GM19351 (cell line): ENCODE measurements at regions not wholly inside any gene's neighbourhood (a gene's known extent, or its start where the extent isn't known, plus 50 kb on each side); places are given as distances from the start of the nearest gene placed in this dataset.

Source experiments
- ATAC-seq: cut with Tn5 transposase; IDR thresholded peaks from one replicate; pipeline ENCODE4 v1.9.1; 2021; ENCODE audit warnings: mild to moderate bottlenecking, moderate library complexity; ENCODE audit not compliant: unreplicated experiment

- ATAC-seq, result peak; percentile 59
Observed at GRCh38 chr9:79000230-79001002, 571.3 kb upstream of the TLE4 start.

GRCh38 chr9:79001012-79001411 is 570.8 kb upstream of the TLE4 start:
- peak; percentile 42 for ATAC-seq

- ATAC-seq, result no peak
Observed at GRCh38 chr9:79003514-79003913, 568.3 kb upstream of the TLE4 start.

- ATAC-seq, result no peak
Observed at GRCh38 chr9:79004032-79004431, 567.7 kb upstream of the TLE4 start.

GRCh38 chr9:79006546-79006945 is 565.2 kb upstream of the TLE4 start:
- no peak for ATAC-seq

- peak; percentile 97 for ATAC-seq
Observed at GRCh38 chr9:79007701-79008483, 563.9 kb upstream of the TLE4 start.

GRCh38 chr9:79008916-79009315 is 562.8 kb upstream of the TLE4 start:
- no peak for ATAC-seq

GRCh38 chr9:79011461-79011860 is 560.3 kb upstream of the TLE4 start:
- ATAC-seq, result no peak

- ATAC-seq, result no peak
Observed at GRCh38 chr9:79012561-79012960, 559.2 kb upstream of the TLE4 start.

- ATAC-seq, result no peak
Observed at GRCh38 chr9:79013715-79014610, 557.8 kb upstream of the TLE4 start.

- ATAC-seq, result no peak
Observed at GRCh38 chr9:79014929-79015699, 556.7 kb upstream of the TLE4 start.

- no peak for ATAC-seq
Observed at GRCh38 chr9:79015951-79016350, 555.8 kb upstream of the TLE4 start.

- no peak for ATAC-seq
Observed at GRCh38 chr9:79020276-79020675, 551.5 kb upstream of the TLE4 start.

GRCh38 chr9:79021084-79021483 is 550.7 kb upstream of the TLE4 start:
- no peak for ATAC-seq

- ATAC-seq, result no peak
Observed at GRCh38 chr9:79023134-79023580, 548.6 kb upstream of the TLE4 start.

- ATAC-seq, result peak; percentile 70
Observed at GRCh38 chr9:79026316-79026715, 545.4 kb upstream of the TLE4 start.

GRCh38 chr9:79028101-79028500 is 543.7 kb upstream of the TLE4 start:
- ATAC-seq, result no peak

- peak; percentile 59 for ATAC-seq
Observed at GRCh38 chr9:79034583-79034982, 537.2 kb upstream of the TLE4 start.

GRCh38 chr9:79037338-79037737 is 534.4 kb upstream of the TLE4 start:
- no peak for ATAC-seq

GRCh38 chr9:79040671-79041070 is 531.1 kb upstream of the TLE4 start:
- ATAC-seq, result no peak
